ENCODE measurements at regions not wholly inside any gene's neighbourhood (a gene's known extent, or its start where the extent isn't known, plus 50 kb on each side); places are given as distances from the start of the nearest gene placed in this dataset.

DNA sequence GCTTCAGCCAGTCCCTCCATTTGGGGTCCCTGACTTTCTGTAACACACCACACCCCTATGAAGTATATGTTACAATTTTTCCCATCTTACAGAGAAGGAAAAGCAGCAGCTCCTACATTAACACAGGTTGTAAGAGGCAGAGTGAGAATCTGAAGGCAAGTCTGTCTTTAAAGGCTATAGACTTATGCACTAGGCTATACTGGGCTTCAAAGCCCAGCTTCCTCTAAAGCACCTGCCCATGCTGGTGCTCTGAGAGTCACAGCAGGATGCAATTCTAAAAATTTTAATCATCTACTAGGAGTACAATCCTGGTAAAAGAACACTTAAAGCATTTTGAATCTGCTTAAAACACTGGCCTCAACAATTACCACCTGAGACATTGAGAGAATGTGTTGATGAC, 113.0 kb upstream of the NLGN4Y start:
- H3K4me3 ChIP-seq (ENCODE audit: low read length): no peak overlapping the region
- TF ChIP-seq, protein P1, sequence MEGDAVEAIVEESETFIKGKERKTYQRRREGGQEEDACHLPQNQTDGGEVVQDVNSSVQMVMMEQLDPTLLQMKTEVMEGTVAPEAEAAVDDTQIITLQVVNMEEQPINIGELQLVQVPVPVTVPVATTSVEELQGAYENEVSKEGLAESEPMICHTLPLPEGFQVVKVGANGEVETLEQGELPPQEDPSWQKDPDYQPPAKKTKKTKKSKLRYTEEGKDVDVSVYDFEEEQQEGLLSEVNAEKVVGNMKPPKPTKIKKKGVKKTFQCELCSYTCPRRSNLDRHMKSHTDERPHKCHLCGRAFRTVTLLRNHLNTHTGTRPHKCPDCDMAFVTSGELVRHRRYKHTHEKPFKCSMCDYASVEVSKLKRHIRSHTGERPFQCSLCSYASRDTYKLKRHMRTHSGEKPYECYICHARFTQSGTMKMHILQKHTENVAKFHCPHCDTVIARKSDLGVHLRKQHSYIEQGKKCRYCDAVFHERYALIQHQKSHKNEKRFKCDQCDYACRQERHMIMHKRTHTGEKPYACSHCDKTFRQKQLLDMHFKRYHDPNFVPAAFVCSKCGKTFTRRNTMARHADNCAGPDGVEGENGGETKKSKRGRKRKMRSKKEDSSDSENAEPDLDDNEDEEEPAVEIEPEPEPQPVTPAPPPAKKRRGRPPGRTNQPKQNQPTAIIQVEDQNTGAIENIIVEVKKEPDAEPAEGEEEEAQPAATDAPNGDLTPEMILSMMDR (conservative IDR thresholded peaks at IDR 0.05; ENCODE audit: low read length): no peak
- DNase-seq (ENCODE audit: low read depth): no peak

DNA sequence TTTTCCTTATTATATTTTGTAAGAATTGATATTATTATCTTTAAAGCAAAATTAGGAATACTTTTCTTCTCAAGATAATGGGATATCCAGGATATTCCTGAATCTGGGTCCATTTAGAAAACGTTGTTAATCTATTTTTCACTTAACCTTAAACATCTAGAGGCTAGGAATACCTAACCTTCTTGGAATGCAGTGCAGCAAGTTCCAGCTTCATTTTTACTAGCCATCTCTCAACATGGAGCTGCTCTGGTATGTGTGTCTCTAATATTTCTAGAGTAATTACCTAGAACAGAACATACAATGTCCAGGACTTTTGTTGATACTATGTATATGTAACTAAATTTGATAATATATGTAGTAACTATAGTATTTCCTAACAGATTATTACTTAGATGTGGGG, 87.8 kb upstream of the NLGN4Y start:
- H3K4me3 ChIP-seq (ENCODE audit: low read length): no peak overlapping the region
- TF ChIP-seq, protein P1 (conservative IDR thresholded peaks at IDR 0.05; ENCODE audit: low read length): no peak
- DNase-seq (ENCODE audit: low read depth): no peak

DNA sequence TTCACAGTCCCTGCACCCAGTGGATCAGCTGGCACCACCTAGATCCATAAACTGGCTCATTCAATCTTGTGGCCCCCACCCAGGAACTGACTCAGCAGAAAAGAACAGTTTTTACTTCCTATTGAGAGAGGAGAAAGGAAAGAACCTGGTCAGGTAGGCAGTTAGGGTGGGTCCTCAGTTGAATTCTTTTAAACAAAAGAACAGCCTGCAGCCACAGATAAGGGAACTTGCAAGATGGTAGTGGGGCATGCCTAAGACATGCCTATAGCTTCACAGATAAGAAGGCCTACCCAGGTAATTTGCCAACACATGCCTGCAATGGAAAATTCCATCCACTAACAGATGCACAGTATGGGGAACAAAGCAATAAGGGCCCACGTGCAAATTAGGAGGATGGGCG, 86.7 kb upstream of the NLGN4Y start:
- TF ChIP-seq, protein P1 (conservative IDR thresholded peaks at IDR 0.05; ENCODE audit: low read length): no peak
- DNase-seq (ENCODE audit: low read depth): no peak
- no peak overlapping the region for H3K4me3 ChIP-seq (ENCODE audit: low read length)

DNA sequence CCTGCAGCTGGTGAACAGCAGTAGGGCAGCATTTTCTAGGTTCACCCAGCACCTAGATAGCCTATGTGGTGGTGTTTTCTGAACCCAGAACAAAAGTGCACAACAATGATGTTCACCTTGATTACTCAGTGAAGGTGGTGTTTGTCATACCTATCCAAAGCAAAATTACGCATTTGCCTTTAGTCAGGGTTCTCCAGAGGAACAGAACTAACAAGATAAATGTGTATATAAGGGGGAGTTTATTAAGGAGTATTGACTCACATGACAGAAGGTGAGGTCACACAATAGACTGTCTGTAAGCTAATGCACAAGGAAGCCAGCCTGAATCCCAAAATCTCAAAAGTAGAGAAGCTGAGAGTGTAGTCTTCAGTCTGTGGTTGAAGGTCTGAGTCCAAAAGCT, 85.9 kb upstream of the NLGN4Y start:
- TF ChIP-seq, protein P1 (conservative IDR thresholded peaks at IDR 0.05; ENCODE audit: low read length): no peak
- DNase-seq (ENCODE audit: low read depth): no peak
- no peak overlapping the region for H3K4me3 ChIP-seq (ENCODE audit: low read length)

DNA sequence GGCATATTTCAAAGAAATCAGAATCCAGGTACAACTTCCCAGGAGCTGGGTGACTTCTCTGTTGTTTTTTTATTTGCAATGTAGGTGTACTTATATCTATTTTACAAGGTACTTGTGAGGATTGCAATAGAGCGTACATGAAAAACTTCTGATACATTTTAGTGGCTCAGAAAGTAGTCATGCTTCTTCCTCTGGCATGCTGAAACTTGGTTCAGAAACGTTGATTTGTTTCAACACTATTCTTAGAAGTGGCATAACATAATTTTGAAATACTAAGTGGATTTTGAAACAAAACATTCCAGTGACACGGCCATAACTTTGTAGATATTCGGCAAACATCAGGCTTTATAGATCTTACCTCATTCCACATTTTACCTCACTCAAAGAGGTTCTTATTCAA, 79.8 kb upstream of the NLGN4Y start:
- DNase-seq (ENCODE audit: low read depth): no peak
- no peak overlapping the region for H3K4me3 ChIP-seq (ENCODE audit: low read length)

DNA sequence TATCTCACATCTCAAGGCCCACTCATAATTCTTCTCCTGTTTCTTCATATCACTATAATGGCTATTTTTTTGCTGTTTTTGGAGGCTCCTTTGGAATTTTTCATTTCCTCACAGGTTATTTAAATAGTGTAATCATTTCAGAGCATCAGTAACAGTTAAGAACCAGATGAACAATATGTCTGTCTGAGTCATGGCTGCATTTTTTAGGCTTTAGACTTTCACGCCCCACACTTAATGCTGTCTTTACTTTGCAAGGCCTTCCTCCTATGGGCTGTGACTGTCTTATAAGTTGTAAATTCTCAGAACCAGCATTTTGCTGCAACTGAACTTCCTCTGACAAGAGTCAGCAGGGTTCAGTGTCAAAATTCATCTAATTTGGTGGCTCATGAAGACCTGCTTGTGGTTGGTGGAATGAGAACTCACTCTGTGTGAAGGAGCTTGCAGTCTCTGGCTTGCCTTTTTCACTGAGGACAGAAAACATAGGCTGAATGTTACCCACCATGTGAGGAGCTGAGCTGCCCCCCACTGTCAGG, 56.1 kb upstream of the NLGN4Y start:
- DNase-seq (ENCODE audit: low read depth): peak; percentile 22
- no peak overlapping the region for H3K4me3 ChIP-seq (ENCODE audit: low read length)
- TF ChIP-seq, protein P1 (conservative IDR thresholded peaks at IDR 0.05; ENCODE audit: low read length): no peak

More for the DNA sequence above, 79.8 kb upstream of the NLGN4Y start:
- TF ChIP-seq, protein P1 (conservative IDR thresholded peaks at IDR 0.05; ENCODE audit: low read length): no peak

DNA sequence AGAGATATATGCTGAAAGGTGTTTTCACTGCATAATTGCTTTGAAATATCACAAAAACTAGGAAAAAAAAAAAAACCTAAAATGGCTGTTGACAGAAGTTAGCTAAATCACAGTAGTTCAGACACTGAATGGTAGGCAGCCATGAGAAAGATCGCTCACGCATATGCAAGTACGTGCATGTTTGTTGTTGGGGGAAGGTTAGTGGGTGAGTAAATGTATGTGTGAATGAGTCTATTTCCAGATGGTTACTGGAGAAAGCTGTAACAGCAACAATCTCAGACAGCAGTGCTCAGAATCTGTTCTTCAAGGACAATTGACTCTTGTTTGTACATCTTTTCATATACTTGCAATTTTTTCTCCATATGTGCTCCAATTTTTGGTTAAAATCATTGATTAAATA, 51.9 kb upstream of the NLGN4Y start:
- no peak overlapping the region for H3K4me3 ChIP-seq (ENCODE audit: low read length)

More for the DNA sequence above, 51.9 kb upstream of the NLGN4Y start:
- DNase-seq (ENCODE audit: low read depth): no peak
- TF ChIP-seq, protein P1 (conservative IDR thresholded peaks at IDR 0.05; ENCODE audit: low read length): no peak

All from AG10803 (cell line).